COLO668 (cell line): ENCODE measurements at regions not wholly inside any gene's neighbourhood (a gene's known extent, or its start where the extent isn't known, plus 50 kb on each side); places are given as distances from the start of the nearest gene placed in this dataset.
"Not testable (repeated sequence)": the region's sequence is repeated elsewhere in the genome, so short reads cannot be mapped to it uniquely, and the experiment has no call there.

Experiments used
- DNase-seq: peaks from one replicate; lab custom pipeline; 2025; ENCODE audit not compliant: unreplicated experiment; lab: John Stamatoyannopoulos, UW

- not testable (repeated sequence) for DNase-seq
Observed at GRCh38 chr4:184966051-184966691, 52.1 kb upstream of the HELT start.

- not testable (repeated sequence) for DNase-seq
Observed at GRCh38 chr4:184967699-184968098, 50.6 kb upstream of the HELT start.

- no peak for DNase-seq
Observed at GRCh38 chr4:184968366-184968765, 49.9 kb upstream of the HELT start.
